ENCODE measurements at regions not wholly inside any gene's neighbourhood (a gene's known extent, or its start where the extent isn't known, plus 50 kb on each side); places are given as distances from the start of the nearest gene placed in this dataset.
"Not testable (repeated sequence)": the region's sequence is repeated elsewhere in the genome, so short reads cannot be mapped to it uniquely, and the experiment has no call there.

DNA sequence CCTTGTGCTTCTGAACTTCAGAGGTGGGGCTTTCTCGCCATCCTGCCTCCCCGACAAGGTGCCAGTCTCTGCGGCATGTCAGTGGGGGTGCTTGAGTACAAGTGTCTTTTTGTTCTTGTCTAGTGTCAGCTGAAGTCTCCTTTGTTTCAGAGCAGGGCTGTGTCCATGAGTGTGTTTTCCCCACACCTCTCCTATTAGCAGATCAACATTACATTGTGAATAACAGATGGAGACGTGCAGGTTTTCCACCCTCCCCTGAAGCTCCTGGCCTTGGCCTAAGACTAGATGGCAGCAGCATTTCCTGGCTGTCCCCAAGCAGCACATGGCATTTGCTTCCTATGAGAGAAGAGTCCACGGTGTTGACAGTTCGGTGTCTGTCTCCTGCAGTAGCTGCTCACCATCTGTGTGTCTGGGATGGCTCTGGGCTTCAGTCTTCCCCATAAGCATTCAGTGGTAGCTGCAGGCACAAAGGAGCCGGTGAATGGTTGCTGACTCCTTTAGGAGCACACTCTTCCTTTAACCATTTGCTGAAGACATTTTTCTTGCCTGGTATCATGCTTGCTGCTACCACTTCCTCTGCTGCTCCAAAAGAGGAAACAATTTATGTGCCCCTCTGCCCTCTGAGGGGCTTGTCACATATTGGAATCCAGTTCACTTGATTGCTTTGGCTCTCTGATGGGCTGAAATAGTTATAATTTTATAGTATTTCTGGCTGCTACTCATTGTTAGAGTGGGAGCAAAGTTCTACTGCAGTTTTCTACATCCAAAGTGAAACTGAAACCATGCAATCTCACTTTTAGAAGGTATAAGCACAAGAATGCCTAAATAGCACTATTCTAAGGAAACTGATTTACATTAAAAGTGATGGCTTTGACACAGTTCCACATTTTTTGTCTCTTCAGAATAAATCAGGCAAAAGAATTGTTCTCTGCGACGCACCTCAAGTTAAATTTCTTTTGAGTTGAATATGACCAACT lies 913.0 kb downstream of the C6orf118 start:
- H3K4me3 Mint-ChIP-seq: no peak overlapping the region
- intact Hi-C loops (cut with micrococcal nuclease): no loop called here
- H3K36me3 Mint-ChIP-seq (ENCODE audit: low read depth): no peaks in the 10 kb centered on the region
- no peaks in the 10 kb centered on the region for H3K27me3 Mint-ChIP-seq
- H3K27ac Mint-ChIP-seq: no peak overlapping the region
- H3K9me3 Mint-ChIP-seq: peaks cover 15% of the 10 kb centered on the region
- no peaks in the 10 kb centered on the region for H3K4me1 Mint-ChIP-seq (ENCODE audit: low read depth)

DNA sequence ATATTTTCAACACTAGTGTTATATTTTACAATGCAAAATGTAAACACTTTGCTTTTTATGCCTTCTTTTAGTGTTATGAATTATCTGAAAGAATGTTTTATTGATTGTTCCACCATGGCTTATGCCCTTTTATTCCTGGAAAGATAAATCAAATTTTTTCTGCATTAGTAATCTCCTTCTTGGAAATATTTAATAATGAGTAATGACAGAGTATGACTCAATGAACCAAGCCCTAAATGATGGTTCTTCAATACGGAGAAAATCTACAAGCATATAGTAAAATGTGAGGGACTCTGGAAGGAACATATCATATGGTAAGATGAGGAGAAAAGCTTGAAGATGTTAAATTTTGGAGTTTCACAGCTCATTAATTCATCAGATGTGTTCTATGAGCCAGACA lies 929.6 kb downstream of the C6orf118 start:
- no peaks in the 10 kb centered on the region for H3K36me3 Mint-ChIP-seq (ENCODE audit: low read depth)
- intact Hi-C loops (cut with micrococcal nuclease): no loop called here

DNA sequence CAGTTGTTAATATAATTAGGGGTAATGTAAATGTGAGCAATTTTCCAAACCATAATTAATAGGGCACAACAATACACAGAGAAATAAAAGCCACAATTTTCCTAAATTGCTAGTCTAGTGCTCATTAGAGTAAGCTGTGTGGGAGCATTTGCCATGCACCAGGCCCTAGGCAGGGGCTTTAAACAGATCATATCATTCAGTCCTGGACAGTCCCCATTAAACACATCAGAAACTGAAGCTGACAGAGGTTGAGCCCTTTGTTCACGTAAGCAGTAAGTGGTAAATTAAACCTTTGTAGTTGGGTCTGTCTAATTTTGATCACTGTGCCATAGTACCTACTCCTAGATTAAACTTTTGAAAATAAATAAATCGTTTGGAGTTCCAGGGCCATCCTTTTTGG lies 931.1 kb downstream of the C6orf118 start:
- H3K27me3 Mint-ChIP-seq: no peaks in the 10 kb centered on the region
- intact Hi-C loops (cut with micrococcal nuclease): no loop called here
- H3K4me1 Mint-ChIP-seq (ENCODE audit: low read depth): no peaks in the 10 kb centered on the region
- no peak overlapping the region for H3K4me3 Mint-ChIP-seq
- no peaks in the 10 kb centered on the region for H3K36me3 Mint-ChIP-seq (ENCODE audit: low read depth)
- no peak overlapping the region for H3K27ac Mint-ChIP-seq
- peaks cover 34% of the 10 kb centered on the region for H3K9me3 Mint-ChIP-seq

More for the DNA sequence above, 929.6 kb downstream of the C6orf118 start:
- Mint-ChIP-seq H3K27ac (no peak overlapping the region), H3K9me3 (peaks cover 34% of the 10 kb centered on the region), H3K4me3 (no peak overlapping the region), H3K4me1 (ENCODE audit: low read depth) (no peaks in the 10 kb centered on the region), H3K27me3 (no peaks in the 10 kb centered on the region)

DNA sequence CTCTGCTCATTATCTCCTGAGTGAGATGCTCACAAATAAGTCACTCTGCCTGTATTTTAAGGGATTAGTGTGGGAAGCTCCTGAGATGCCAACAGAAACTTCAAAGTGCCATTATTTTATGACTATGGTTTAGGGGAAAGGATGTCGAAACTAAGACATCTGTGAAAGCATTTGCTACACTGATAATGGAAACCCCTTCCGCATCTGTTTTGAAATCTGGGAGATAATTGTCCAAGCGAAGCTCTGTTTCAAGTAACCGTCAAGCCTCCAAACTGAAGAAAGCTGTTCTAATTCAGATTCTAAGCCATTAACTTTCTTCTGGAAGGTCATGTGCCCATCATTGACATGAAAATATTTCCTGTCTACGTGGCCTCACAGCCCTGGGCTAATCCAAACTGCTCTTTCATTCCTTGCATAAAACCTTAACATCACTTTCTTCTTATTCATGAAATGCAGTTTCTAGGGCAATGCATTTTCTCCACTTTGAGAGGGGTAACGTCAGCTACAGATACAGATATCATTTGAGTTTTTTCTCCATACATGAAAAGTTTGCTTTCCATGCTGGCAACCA lies 932.0 kb downstream of the C6orf118 start:
- intact Hi-C loops (cut with micrococcal nuclease): no loop called here
- no peak overlapping the region for H3K27ac Mint-ChIP-seq
- H3K4me3 Mint-ChIP-seq: no peak overlapping the region
- no peaks in the 10 kb centered on the region for H3K36me3 Mint-ChIP-seq (ENCODE audit: low read depth)
- H3K27me3 Mint-ChIP-seq: no peaks in the 10 kb centered on the region
- no peaks in the 10 kb centered on the region for H3K4me1 Mint-ChIP-seq (ENCODE audit: low read depth)
- H3K9me3 Mint-ChIP-seq: peaks cover 34% of the 10 kb centered on the region

DNA sequence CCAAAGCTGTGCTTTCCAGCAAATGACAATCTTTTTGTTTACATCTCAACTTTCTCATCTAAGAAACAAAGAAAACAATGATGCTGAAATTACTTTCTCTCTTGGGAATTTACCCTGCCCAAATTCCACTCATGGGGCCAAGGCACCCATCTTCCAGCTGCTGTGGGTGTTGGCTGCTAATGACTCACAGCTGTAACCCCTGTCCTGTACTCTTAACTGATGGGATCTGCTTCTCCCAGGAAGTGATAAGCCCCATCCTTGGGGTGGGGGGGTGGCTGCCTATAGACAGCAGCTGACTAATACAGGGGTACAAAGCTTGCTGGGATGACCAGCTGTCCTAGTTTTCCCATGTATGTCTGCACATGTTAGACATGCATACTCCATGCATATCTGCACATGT lies 938.6 kb downstream of the C6orf118 start:
- peaks cover 11% of the 10 kb centered on the region for H3K9me3 Mint-ChIP-seq
- no peak overlapping the region for H3K27ac Mint-ChIP-seq
- no peaks in the 10 kb centered on the region for H3K36me3 Mint-ChIP-seq (ENCODE audit: low read depth)
- no peak overlapping the region for H3K4me3 Mint-ChIP-seq
- intact Hi-C loops (cut with micrococcal nuclease): no loop called here
- no peaks in the 10 kb centered on the region for H3K4me1 Mint-ChIP-seq (ENCODE audit: low read depth)
- no peaks in the 10 kb centered on the region for H3K27me3 Mint-ChIP-seq

DNA sequence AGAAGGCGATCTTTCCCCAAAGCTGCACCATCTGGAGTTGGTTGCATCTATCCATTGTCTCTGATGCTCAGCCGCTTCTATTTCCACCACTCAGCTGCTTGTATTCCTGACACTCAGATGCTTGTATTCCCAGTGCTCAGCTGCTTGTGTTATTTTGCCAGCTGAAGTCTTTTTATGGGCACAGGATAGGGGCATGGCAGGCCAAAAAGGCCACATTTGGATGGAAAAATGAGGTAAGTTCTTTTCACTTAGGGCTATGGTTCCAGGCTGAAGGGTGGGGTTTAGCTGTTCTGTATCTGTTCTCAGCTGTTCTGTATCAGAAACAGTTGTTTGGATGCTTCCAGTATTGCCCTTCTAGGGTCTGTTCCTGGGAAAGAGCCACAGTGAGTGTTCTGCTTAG lies 944.9 kb downstream of the QKI start:
- H3K27me3 Mint-ChIP-seq: no peaks in the 10 kb centered on the region
- H3K9me3 Mint-ChIP-seq: peaks cover 70% of the 10 kb centered on the region
- intact Hi-C loops (cut with micrococcal nuclease): no loop called here
- H3K27ac Mint-ChIP-seq: no peak overlapping the region
- no peaks in the 10 kb centered on the region for H3K4me1 Mint-ChIP-seq (ENCODE audit: low read depth)
- no peaks in the 10 kb centered on the region for H3K36me3 Mint-ChIP-seq (ENCODE audit: low read depth)
- no peak overlapping the region for H3K4me3 Mint-ChIP-seq

DNA sequence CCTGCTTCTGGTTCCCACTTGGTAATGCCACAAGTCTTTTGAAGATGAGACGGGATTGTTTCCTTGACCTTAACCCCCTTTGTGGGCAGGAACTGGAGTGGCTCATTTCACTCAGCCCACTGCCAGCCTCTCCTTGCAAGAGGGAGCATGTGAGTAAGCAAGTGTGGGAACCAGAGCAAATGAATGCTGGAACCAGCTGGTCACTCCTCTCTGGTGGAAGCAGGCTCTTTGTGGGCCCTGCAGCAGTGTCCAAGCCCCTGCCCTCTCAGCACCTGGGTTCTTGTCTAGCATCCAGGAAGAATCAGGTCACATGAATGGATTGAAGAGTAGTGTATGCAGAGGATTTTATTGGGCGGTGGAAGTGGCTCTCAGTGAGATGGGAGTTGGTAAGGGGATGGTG lies 944.5 kb downstream of the QKI start:
- no peaks in the 10 kb centered on the region for H3K36me3 Mint-ChIP-seq (ENCODE audit: low read depth)
- no peaks in the 10 kb centered on the region for H3K27me3 Mint-ChIP-seq
- no peak overlapping the region for H3K4me3 Mint-ChIP-seq
- no peaks in the 10 kb centered on the region for H3K4me1 Mint-ChIP-seq (ENCODE audit: low read depth)
- no peak overlapping the region for H3K27ac Mint-ChIP-seq
- peaks cover 66% of the 10 kb centered on the region for H3K9me3 Mint-ChIP-seq
- intact Hi-C loops (cut with micrococcal nuclease): no loop called here

DNA sequence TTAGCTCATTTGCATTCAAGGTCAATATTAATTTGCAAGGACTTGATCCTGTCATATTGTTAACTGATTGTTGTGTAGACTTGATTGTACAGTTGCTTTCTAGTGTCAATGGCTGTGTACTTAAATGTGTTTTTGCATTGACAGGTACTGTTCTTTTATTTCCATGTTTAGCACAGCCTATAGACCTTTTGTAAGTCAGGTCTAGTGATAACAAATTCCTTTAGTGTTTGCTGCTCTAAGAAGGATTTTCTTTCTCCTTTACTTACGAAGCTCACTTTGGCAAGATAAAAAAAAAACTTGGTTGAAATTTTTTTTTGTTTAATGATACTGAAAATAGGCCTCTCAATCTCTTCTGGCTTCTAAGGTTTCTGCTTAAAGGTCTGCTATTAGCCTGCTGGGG lies 942.3 kb downstream of the QKI start:
- H3K4me3 Mint-ChIP-seq: no peak overlapping the region

DNA sequence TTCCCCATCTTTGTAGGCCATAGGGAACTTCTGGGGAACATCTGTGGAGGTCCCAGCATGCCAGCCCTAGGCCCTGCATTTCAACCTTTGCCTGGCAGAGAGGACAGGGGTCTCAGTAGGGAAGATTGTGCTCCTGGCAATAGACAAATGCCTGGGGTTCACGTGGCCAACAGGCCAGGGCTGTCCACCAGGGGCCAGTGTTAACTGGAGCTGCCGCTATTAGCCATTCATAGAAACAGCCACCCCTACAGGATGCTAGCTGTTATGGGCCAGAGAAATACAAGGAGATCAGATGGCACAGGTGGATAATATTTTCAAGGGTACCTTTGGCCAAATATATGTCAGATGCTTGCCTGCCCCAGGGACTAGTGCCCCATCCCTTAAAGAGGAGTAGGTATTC lies 932.9 kb downstream of the QKI start:
- Mint-ChIP-seq H3K27ac (no peak overlapping the region), H3K4me1 (ENCODE audit: low read depth) (no peaks in the 10 kb centered on the region), H3K27me3 (no peaks in the 10 kb centered on the region), H3K9me3 (peaks cover 28% of the 10 kb centered on the region), H3K36me3 (ENCODE audit: low read depth) (no peaks in the 10 kb centered on the region), H3K4me3 (no peak overlapping the region)
- intact Hi-C loops (cut with micrococcal nuclease): no loop called here

More for the DNA sequence above, 942.3 kb downstream of the QKI start:
- intact Hi-C loops (cut with micrococcal nuclease): no loop called here
- Mint-ChIP-seq H3K27ac (no peak overlapping the region), H3K9me3 (peaks cover 52% of the 10 kb centered on the region), H3K27me3 (no peaks in the 10 kb centered on the region), H3K4me1 (ENCODE audit: low read depth) (no peaks in the 10 kb centered on the region), H3K36me3 (ENCODE audit: low read depth) (no peaks in the 10 kb centered on the region)

DNA sequence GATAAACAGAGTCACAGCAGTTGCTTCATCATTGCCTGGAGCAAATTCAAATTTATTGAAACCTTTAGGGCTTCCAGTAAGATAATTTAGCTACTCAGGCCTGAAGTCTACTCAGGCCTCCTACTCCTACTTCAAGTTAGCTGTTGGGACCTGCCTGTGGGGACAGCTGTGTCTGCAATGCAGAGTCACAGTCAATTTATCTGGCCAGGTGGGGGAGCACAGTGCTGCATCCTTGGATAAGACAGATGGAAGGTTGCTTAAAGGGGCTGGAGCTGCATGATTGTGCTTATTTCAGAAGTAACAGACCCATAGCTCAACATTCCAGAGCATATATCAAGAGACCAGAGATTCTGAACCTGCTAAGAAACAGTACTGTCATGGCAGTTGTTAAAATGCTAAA lies 932.1 kb downstream of the QKI start:
- Mint-ChIP-seq H3K9me3 (peaks cover 28% of the 10 kb centered on the region), H3K27me3 (no peaks in the 10 kb centered on the region), H3K4me3 (no peak overlapping the region), H3K4me1 (ENCODE audit: low read depth) (no peaks in the 10 kb centered on the region), H3K36me3 (ENCODE audit: low read depth) (no peaks in the 10 kb centered on the region), H3K27ac (no peak overlapping the region)
- intact Hi-C loops (cut with micrococcal nuclease): no loop called here

DNA sequence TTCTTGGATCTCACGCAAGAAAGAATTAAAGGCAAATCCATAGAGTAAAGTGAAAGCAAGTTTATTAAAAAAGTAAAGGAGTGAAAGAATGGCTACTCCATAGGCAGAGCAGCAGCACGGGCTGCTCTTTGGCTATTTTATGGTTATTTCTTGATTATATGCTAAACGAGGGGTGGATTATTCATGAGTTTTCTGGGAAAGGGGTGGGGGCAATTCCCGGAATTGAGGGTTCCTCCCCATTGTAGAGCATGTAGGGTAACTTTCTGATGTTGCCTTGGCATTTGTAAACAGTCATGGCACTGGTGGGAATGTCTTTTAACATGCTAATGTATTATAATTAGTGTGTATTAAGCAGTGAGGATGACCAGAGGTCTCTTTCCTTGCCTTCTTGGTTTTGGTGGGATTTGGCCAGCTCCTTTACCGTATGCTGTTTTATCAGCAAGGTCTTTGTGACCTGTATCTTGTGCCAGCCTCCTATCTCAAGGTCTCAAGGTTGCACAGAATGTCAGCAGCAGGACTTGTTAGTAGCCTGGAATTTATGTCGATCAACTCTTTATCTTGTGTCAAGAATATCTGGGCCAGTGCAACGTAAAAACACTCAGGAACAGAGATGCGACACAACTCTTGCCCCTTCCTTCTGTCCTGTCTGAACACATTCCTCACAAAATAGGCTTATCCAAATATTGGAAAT lies 931.4 kb downstream of the QKI start:
- Mint-ChIP-seq H3K27me3 (no peaks in the 10 kb centered on the region), H3K36me3 (ENCODE audit: low read depth) (no peaks in the 10 kb centered on the region), H3K27ac (no peak overlapping the region), H3K9me3 (peaks cover 28% of the 10 kb centered on the region), H3K4me1 (ENCODE audit: low read depth) (no peaks in the 10 kb centered on the region), H3K4me3 (no peak overlapping the region)
- intact Hi-C loops (cut with micrococcal nuclease): no loop called here

DNA sequence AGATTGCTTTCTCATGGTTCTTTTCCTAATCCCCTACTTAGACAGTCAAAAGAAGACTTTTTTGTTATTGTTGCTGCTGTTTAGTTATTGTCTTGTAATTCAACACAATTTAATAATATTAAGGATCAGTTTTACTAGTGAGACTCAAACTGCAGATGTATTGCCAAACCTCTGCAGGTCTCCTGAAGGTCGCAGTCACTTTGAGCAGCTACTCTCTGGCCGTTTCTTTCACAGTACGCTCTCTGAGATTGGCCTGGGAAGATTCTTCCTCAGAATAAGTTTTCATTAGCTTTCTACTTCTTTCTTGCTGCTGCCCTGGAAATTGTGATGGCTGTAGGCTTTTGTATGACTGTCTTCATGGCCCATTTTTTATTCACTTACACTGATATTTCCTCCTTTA lies 930.8 kb downstream of the QKI start:
- Mint-ChIP-seq H3K9me3 (peaks cover 28% of the 10 kb centered on the region), H3K27me3 (no peaks in the 10 kb centered on the region), H3K27ac (no peak overlapping the region), H3K4me1 (ENCODE audit: low read depth) (no peaks in the 10 kb centered on the region), H3K36me3 (ENCODE audit: low read depth) (no peaks in the 10 kb centered on the region), H3K4me3 (no peak overlapping the region)
- intact Hi-C loops (cut with micrococcal nuclease): no loop called here

DNA sequence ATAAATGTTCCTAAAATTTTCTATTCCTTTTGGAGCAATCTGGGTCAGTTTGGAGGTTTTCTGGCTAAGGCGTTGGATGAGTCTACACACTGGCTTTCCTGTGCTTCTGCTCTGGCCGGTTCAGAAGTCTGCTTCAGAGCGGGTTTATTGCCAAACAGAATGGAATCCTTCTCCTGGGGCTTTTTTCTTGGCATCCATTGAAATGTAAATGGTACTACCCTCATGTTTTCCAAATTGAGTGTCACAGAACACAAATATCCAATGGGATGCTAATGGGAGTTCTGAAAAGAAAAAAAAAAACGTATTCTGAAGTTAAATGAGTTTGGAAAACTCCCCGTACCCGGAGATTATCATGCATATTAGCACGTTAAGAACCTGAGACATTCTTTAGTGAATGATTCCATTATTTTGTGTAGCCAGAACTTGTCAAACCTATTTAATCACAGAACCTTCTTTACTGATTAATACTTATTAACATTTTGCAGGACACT lies 930.3 kb downstream of the QKI start:
- Mint-ChIP-seq H3K36me3 (ENCODE audit: low read depth) (no peaks in the 10 kb centered on the region), H3K4me1 (ENCODE audit: low read depth) (no peaks in the 10 kb centered on the region), H3K27ac (no peak overlapping the region), H3K4me3 (no peak overlapping the region), H3K9me3 (peaks cover 28% of the 10 kb centered on the region), H3K27me3 (no peaks in the 10 kb centered on the region)
- intact Hi-C loops (cut with micrococcal nuclease): no loop called here

DNA sequence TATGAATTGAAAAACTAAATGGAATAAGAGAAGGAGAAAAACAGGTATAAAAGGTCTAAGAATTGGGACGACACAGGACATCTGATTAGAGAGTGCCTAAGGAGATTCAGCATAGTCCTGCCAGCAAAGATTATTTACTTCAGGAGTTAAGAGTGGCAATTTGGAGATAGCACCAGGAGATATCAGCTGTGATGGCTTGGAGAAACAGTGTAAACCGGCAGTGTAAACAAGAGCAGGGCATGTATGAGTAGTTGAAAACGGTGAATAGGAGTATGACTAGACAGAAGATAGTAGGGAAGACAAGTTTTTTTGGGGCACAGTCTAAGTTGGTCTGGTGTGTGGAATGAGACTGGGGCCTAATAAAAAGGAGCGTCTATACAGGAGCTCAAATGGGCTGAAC lies 924.9 kb downstream of the QKI start:
- H3K27ac Mint-ChIP-seq; H3K4me3 Mint-ChIP-seq; H3K36me3 Mint-ChIP-seq (ENCODE audit: low read depth); H3K4me1 Mint-ChIP-seq (ENCODE audit: low read depth); H3K27me3 Mint-ChIP-seq; intact Hi-C loops (cut with micrococcal nuclease): not testable (repeated sequence)
- H3K9me3 Mint-ChIP-seq: peaks cover 20% of the 10 kb centered on the region
